Natural killer cell treated with Interleukin-12 subunit alpha and Interleukin-12 subunit beta and Interleukin-15 and Interleukin-18, amount 100 ng/mL, for 72 hours (primary cell): ENCODE measurements at regions not wholly inside any gene's neighbourhood (a gene's known extent, or its start where the extent isn't known, plus 50 kb on each side); places are given as distances from the start of the nearest gene placed in this dataset.

Source experiments
- ATAC-seq, 2 donors: fragments of 150-1000 bp; cut with Tn5 transposase in 1 of 2; sonication (Bioruptor Pico), chemical (Tn5 transposase) in 1 of 2; 2 replicates each; pipeline ENCODE4 v1.10.0; 2021
- DNase-seq: peaks from one replicate; pipeline ENCODE4 v3.0.0; 2022; ENCODE audit warnings: low spot score
- H3K27ac Mint-ChIP-seq, 2 donors: 1 replicate in 1 of 2; 2 replicates in 1 of 2; pipeline ENCODE4 v1.8.0; 2022; ENCODE audit warnings: mixed read lengths in 2 of 2, mild to moderate bottlenecking in 1 of 2, moderate library complexity in 1 of 2
- H3K27me3 Mint-ChIP-seq, 2 donors: 1 replicate in 1 of 2; 2 replicates in 1 of 2; pipeline ENCODE4 v1.8.0; 2022; ENCODE audit warnings: mixed read lengths in 2 of 2
- H3K36me3 Mint-ChIP-seq: one replicate; pipeline ENCODE4 v1.8.0; 2022; ENCODE audit warnings: mixed read lengths
- H3K4me1 Mint-ChIP-seq, 2 donors: 1 replicate in 1 of 2; 2 replicates in 1 of 2; pipeline ENCODE4 v1.8.0; 2022; ENCODE audit warnings: low read depth in 2 of 2, mixed read lengths in 2 of 2, mild to moderate bottlenecking in 1 of 2
- H3K4me3 Mint-ChIP-seq: one replicate; pipeline ENCODE4 v1.8.0; 2022; ENCODE audit warnings: mixed read lengths
- H3K9me3 Mint-ChIP-seq: 2 replicates; pipeline ENCODE4 v1.8.0; 2022; ENCODE audit warnings: mixed read lengths

DNA sequence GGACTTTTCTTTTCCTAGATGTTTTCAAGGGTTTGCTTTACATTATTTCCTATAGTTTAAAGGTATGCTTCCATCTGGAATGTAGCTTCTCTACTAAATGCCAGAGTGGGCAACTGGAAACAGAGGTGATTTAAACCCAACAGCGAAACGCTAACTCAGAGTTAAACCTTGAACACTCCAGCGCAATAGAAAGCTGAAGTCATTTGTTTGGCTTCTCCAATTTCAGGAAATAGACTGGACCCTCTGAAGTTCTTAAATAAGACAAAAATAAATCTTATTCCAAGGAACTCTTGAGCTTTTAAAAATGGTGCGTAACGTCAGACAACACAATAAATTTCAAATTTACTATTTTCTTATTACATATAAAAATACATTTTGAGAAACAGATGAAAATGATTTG lies 1560.0 kb upstream of the TENM3 start:
- Mint-ChIP-seq H3K9me3 (peaks cover 9% of the 10 kb centered on the region), H3K27ac (no peak overlapping the region), H3K36me3 (no peaks in the 10 kb centered on the region), H3K4me3 (no peak overlapping the region), H3K27me3 (no peaks in the 10 kb centered on the region), H3K4me1 (no peaks in the 10 kb centered on the region)
- ATAC-seq = no peak
- DNase-seq = no peak

DNA sequence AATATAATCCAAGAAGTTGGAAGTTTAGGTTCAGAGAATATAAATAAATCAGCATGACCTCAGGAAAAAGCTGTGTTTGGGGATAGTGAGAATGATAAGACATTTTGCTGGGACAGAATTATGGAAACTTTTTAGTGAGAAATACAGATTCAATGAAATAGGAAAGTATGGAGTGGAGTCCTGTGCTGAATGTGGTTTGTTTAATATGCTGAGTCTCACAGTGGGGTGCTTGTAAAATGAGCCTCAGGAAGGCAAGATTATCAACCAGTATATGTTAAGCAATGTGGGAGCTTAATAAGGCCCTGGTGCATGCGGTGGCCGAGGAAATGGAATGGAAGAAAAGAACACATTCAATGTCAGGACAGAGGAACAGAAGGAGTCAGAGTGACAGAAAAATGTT lies 1554.7 kb upstream of the TENM3 start:
- no peaks in the 10 kb centered on the region for H3K4me1 Mint-ChIP-seq
- peaks cover 12% of the 10 kb centered on the region for H3K9me3 Mint-ChIP-seq
- DNase-seq = no peak
- no peaks in the 10 kb centered on the region for H3K27me3 Mint-ChIP-seq
- H3K4me3 Mint-ChIP-seq = no peak overlapping the region
- no peaks in the 10 kb centered on the region for H3K36me3 Mint-ChIP-seq
- no peak overlapping the region for H3K27ac Mint-ChIP-seq
- ATAC-seq = no peak

DNA sequence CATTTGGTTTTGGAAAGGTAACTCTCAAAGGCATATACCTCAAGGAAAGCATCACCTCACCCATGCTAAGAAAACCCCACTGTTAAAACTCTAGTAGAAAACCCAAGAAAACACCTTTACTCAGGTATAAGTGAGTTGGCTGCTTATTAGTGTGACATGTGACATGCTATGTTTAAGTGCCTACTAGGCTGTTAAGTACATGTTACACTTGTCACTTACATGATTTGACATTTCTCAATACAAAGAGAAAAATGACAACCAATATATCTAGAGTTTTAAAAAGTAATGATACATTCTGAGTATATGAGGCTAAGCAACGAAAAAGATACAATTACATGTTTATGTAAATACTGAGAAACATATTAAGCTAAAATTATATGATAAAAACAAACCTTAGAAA lies 1548.3 kb upstream of the TENM3 start:
- H3K4me1 Mint-ChIP-seq = no peaks in the 10 kb centered on the region
- peaks cover 7% of the 10 kb centered on the region for H3K36me3 Mint-ChIP-seq
- no peak for DNase-seq
- H3K27me3 Mint-ChIP-seq = no peaks in the 10 kb centered on the region
- no peak overlapping the region for H3K27ac Mint-ChIP-seq
- ATAC-seq = no peak
- H3K4me3 Mint-ChIP-seq = no peak overlapping the region
- H3K9me3 Mint-ChIP-seq = peaks cover 6% of the 10 kb centered on the region

DNA sequence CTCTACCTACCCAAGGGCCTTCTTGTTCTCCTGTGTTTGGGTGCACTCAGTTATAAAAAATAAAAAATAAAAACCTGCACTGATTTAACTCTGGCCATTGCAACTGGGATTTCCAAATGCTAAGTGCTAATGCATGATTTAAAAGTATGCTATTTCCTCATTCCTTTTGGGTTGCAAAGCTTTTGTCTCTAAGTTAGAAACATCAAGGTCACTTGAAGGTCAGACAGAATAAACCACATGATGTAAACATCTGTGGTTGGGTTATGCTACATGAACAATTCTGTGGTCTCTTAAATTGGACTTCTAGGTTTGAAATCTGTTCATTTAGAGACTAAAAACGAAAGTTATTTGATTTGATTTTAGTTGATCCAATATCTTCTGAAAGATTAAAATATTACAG lies 1547.4 kb upstream of the TENM3 start:
- H3K27me3 Mint-ChIP-seq = no peaks in the 10 kb centered on the region
- no peak overlapping the region for H3K27ac Mint-ChIP-seq
- peaks cover 7% of the 10 kb centered on the region for H3K36me3 Mint-ChIP-seq
- no peaks in the 10 kb centered on the region for H3K4me1 Mint-ChIP-seq
- ATAC-seq (no peak), DNase-seq (no peak)
- peaks cover 6% of the 10 kb centered on the region for H3K9me3 Mint-ChIP-seq
- H3K4me3 Mint-ChIP-seq = no peak overlapping the region

DNA sequence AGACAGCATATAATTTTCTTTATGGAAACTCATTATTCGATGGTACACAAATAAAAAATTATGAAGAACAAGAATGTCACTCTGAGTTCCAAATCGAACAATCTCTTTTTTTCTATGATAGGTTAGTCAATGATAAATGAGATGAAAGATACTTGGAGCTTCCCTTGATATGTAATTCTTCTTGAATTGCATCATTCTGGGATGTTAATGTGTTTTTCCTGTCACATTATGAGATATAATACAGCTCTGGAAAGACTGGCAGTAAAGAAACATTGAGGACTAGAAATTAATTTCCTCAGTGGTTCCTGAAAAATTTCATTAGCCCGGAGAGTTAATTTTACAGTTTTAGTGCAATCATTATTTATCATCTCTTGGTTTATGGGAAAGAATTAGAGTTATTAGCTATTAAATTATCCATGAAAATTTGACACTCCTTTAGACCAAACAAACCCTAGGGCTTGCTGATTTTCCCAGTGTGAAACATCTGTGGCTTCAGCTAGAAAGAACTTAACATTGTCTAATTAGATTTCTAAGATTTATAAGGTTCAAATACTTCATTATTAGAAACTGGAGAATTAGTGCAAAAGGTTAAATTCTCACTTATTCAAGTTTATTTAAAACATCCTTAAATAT lies 1546.6 kb upstream of the TENM3 start:
- Mint-ChIP-seq H3K36me3 (peaks cover 7% of the 10 kb centered on the region), H3K4me1 (no peaks in the 10 kb centered on the region), H3K27me3 (no peaks in the 10 kb centered on the region), H3K9me3 (peaks cover 6% of the 10 kb centered on the region), H3K27ac (no peak overlapping the region), H3K4me3 (no peak overlapping the region)
- no peak for DNase-seq
- no peak for ATAC-seq

DNA sequence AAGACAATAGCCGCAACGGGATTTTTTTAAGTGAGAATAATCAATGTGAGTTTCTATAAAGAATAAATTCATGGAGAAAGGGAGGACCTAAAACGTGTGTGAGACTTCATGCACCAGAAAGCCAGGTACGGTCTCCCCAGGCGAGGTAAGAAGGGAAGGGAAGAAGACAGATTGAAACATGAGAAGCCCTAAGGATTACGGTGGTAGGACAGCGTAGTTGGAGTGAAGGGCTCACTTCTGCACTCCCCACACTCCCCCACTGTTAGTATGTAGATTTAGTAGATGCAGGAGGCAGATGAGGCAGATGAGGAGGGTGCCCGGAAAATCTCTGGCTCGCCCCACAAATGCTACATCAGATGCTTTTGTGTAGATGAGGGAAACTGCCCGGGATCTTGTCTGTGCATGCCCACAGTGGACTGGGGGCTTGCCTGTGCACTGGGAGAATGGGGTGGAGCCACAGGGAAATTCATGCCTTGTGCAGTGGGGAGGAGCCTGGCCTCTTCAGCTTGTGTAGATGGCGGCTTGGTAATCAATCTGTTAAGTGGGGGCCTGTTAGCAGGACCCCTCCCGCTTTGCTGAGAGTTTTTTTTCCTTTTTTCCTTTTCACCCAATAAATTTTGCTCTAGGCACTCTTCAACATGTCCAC lies 1544.5 kb upstream of the TENM3 start:
- Mint-ChIP-seq H3K4me3 (no peak overlapping the region), H3K27me3 (no peaks in the 10 kb centered on the region), H3K9me3 (peaks cover 5% of the 10 kb centered on the region), H3K4me1 (no peaks in the 10 kb centered on the region), H3K27ac (no peak overlapping the region), H3K36me3 (peaks cover 7% of the 10 kb centered on the region)
- ATAC-seq (no peak), DNase-seq (no peak)

DNA sequence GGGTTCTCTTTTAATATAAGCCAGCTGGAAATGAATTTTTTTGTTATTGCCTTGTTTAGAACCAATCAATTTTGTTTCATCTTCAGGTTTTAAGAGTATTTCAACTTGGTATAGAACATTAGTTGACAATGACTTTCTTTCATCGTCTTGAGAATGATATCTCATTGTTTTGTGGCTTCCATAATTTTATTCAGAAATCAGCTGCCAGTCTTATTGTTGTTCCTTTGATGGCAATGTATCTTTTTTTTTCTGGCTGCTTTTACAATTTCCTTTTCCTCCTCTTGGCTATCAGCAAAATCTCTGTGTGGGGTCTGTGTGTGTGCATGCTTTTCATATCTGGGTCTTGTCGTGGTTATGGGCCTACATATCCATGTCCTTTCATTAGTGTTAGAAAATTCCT lies 1536.4 kb upstream of the TENM3 start:
- no peaks in the 10 kb centered on the region for H3K4me1 Mint-ChIP-seq
- H3K9me3 Mint-ChIP-seq = peaks cover 10% of the 10 kb centered on the region
- ATAC-seq (no peak), DNase-seq (no peak)
- no peak overlapping the region for H3K4me3 Mint-ChIP-seq
- H3K36me3 Mint-ChIP-seq = peaks cover 6% of the 10 kb centered on the region
- H3K27me3 Mint-ChIP-seq = no peaks in the 10 kb centered on the region
- no peak overlapping the region for H3K27ac Mint-ChIP-seq

DNA sequence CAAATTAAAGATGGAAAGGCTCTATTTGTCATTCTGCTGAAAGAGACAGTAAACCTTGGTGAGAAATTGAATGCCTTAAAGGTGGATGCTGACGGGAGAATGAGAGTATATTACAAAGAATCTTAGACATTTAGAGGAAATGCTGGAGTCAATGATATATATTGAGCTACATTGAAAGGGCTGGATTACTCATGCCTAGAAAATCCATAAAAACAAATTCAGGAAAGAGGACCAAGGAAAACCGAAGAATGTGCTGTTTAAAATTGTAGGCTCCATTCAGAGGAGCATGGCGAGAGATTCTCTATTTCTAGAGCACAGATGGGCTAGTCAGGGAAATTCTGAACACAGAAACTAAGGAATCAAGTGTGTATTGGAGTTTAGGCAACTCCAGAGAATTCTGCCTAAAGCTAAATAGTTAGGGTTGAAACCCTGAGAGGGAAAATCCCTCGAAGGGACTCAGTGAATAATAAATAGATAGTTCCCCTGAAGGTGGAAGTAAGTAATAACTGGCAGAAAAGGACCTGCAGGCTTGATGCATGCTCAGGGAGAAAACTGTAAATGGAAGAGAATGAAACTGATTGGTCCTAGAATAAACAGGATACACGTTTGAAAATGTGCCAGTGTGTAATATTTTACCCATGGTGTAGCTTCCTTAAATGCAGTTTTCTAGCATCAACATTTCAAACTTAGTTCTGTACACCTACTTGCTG lies 1532.4 kb upstream of the TENM3 start:
- DNase-seq (no peak), ATAC-seq (no peak)
- no peak overlapping the region for H3K4me3 Mint-ChIP-seq
- no peaks in the 10 kb centered on the region for H3K4me1 Mint-ChIP-seq
- no peaks in the 10 kb centered on the region for H3K27me3 Mint-ChIP-seq
- no peak overlapping the region for H3K27ac Mint-ChIP-seq
- peaks cover 6% of the 10 kb centered on the region for H3K36me3 Mint-ChIP-seq
- H3K9me3 Mint-ChIP-seq = peaks cover 14% of the 10 kb centered on the region

DNA sequence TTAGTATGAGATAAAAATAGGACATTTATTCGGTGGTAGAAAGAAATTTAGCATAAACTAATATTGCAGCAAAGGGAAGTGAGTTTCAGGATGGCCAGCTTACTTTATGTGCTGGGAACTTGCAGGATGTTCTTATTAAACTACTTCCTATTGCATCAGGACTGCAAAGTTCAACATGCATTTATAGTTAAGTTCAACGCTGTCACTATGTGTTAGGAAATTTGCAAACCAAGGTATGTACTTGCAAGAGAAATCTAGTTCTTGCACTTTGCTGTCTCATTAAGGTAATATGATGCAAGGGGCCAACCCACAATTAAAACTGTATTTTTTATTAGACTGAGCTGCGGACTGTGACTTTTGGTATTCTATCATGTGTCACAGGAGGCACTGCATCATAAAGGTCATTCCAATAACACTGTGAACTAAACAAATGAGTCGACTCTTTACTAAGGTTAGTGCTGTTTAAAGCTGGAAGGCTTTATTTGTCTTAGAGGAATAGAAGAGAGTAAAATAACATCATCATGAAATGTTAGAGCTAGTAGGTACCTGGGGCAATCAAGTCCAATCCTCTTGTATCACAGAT lies 1525.7 kb upstream of the TENM3 start:
- Mint-ChIP-seq H3K4me3 (no peak overlapping the region), H3K4me1 (no peaks in the 10 kb centered on the region), H3K27me3 (no peaks in the 10 kb centered on the region), H3K9me3 (peaks cover 27% of the 10 kb centered on the region), H3K36me3 (no peaks in the 10 kb centered on the region), H3K27ac (no peak overlapping the region)
- DNase-seq (no peak), ATAC-seq (no peak)

DNA sequence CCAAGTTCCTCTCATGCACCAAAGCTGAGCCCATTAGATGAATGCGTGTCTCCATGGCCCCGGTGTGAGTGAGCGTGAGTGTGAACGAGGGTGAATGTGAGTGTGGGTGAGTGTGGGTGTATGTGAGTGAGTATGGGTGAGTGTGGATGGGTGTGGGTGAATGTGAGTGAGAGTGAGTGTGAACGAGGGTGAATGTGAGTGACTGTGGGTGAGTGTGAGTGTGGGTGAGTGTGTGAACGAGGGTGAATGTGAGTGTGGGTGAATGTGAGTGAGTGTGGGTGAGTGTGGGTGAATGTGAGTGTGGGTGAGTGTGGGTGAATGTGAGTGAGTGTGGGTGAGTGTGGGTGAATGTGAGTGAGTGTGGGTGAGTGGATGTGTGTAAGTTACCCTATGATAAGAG lies 1521.8 kb upstream of the TENM3 start:
- H3K36me3 Mint-ChIP-seq = no peaks in the 10 kb centered on the region
- no peak overlapping the region for H3K4me3 Mint-ChIP-seq
- no peak overlapping the region for H3K27ac Mint-ChIP-seq
- peaks cover 27% of the 10 kb centered on the region for H3K9me3 Mint-ChIP-seq
- ATAC-seq = no peak
- DNase-seq = no peak
- H3K4me1 Mint-ChIP-seq = no peaks in the 10 kb centered on the region
- no peaks in the 10 kb centered on the region for H3K27me3 Mint-ChIP-seq

DNA sequence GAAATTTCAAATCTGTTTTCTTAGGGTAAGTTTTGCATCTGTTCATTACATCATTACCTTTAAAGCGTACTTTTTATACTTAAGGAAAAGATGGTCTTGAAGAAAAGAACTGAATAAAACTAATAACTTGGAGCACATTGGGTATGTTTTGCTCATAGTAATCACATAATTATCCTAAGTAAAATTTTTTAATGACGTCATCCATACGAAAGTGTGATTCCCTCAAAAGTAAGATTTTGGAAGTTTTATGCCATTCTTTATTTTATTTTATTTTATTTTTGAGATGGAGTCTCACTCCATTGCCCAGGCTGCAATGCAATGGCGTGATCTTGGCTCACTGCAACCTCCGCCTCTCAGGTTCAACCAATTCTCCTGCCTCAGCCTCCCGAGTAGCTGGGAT lies 1516.6 kb upstream of the TENM3 start:
- DNase-seq (no peak), ATAC-seq (no peak)
- Mint-ChIP-seq H3K27ac (no peak overlapping the region), H3K27me3 (no peaks in the 10 kb centered on the region), H3K4me3 (no peak overlapping the region), H3K4me1 (no peaks in the 10 kb centered on the region), H3K36me3 (no peaks in the 10 kb centered on the region), H3K9me3 (peaks cover 21% of the 10 kb centered on the region)

DNA sequence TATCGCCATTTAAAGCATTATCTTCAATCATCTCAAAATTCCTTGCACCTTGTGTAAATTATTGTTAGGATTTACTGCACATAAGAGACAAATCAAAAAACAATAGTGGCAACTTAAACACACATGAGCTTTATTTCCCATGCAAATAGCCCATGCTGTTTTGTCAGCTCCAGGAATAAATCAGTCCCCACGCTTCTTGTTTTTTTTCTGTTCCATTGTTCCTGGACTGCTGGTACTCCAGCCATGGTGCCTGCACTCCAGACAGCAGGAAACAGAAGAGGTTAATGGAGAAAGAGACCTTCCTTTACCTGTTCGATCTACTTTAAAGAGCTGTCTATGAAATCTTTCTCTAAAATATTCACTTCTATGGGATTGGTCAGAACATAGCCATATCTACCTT lies 1515.7 kb upstream of the TENM3 start:
- Mint-ChIP-seq H3K27ac (no peak overlapping the region), H3K27me3 (no peaks in the 10 kb centered on the region), H3K4me3 (no peak overlapping the region), H3K36me3 (no peaks in the 10 kb centered on the region), H3K9me3 (peaks cover 19% of the 10 kb centered on the region), H3K4me1 (no peaks in the 10 kb centered on the region)
- DNase-seq (no peak), ATAC-seq (no peak)

DNA sequence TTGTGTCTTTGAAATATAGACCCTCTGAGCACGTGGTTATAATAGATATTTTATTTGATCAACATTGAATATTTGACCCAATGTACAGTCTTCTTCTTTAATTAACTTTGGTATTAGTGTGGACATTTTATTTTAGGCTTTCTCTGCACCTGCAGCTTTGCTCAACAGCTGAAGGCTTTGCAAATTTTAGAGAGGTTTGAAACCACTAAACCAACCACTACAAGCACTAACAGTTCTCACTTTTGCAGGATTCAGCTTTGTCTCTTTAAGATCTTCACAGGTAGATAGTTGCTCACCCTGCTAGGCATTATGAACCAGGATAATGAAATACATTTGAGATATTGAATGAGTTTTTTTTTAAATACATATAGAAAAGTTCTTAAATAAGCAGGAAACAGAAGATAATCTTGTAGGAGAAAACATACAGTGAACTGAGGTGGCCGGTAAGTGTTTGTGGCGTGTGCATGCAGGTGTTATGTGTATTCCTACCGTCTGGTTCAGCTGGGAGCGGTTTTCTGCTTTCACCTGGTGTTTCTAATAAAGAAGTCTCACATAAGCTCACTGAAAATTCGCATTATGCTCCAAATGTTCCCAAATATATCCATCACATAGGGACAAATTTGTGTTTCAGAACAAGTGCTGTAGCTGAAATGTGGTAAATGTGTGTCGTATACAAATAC lies 1508.3 kb upstream of the TENM3 start:
- H3K36me3 Mint-ChIP-seq = no peaks in the 10 kb centered on the region
- H3K27me3 Mint-ChIP-seq = no peaks in the 10 kb centered on the region
- H3K4me3 Mint-ChIP-seq = no peak overlapping the region
- H3K27ac Mint-ChIP-seq = no peak overlapping the region
- H3K4me1 Mint-ChIP-seq = no peaks in the 10 kb centered on the region
- H3K9me3 Mint-ChIP-seq = peaks cover 17% of the 10 kb centered on the region
- no peak for DNase-seq
- no peak for ATAC-seq

DNA sequence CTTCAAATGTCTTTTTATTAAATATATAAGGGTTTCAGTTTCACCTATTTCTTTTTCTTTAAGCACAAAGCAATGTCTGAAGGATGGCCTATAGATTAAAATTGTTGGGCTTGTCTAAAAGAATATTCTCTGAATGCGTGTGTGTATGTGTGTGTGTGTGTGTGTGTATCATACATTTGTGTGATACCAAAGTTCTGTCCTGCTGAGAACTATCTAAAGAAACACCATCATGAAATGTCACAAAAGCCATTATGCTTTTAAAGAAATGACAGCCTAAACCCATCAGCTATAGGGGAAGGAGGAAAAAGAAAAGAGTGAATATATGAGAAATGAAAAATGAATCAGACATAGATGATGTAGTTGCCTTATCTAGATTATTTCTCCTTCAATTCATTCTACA lies 1501.5 kb upstream of the TENM3 start:
- H3K27ac Mint-ChIP-seq = no peak overlapping the region
- H3K4me3 Mint-ChIP-seq = no peak overlapping the region
- H3K27me3 Mint-ChIP-seq = no peaks in the 10 kb centered on the region
- ATAC-seq (no peak), DNase-seq (no peak)
- no peaks in the 10 kb centered on the region for H3K4me1 Mint-ChIP-seq
- H3K9me3 Mint-ChIP-seq = peaks cover 3% of the 10 kb centered on the region
- H3K36me3 Mint-ChIP-seq = no peaks in the 10 kb centered on the region
